Body of pancreas (tissue), 4 donors: ENCODE measurements at regions not wholly inside any gene's neighbourhood (a gene's known extent, or its start where the extent isn't known, plus 50 kb on each side); places are given as distances from the start of the nearest gene placed in this dataset.

ENCODE experiments used
- ATAC-seq: fragments of 150-250 bp; one replicate; pipeline ENCODE4 v1.9.1; 2016
- DNase-seq, 4 donors: peaks; one replicate each; pipeline ENCODE4 v3.0.0-alpha.2; 2019
- H3K27ac ChIP-seq, 4 donors: fragments of 200-600 bp; sonication (generic); 1 replicate in 3 of 4; 2 replicates in 1 of 4; pipeline versions ENCODE4 v1.5.1 to v1.6.1; 2016 to 2019; ENCODE audit warnings: mild to moderate bottlenecking in 1 of 4, mixed read lengths in 1 of 4, moderate library complexity in 1 of 4
- H3K27me3 ChIP-seq, 2 donors: fragments of 200-600 bp; sonication (generic); one replicate each; pipeline ENCODE4 v1.6.0; 2016; ENCODE audit warnings: mild to moderate bottlenecking in 1 of 2
- H3K36me3 ChIP-seq, 2 donors: fragments of 200-600 bp; sonication (generic); replicated peaks in 1 of 2; 2 replicates each; pipeline ENCODE4 v1.5.1; 2016; ENCODE audit warnings: low read depth in 2 of 2; ENCODE audit not compliant: insufficient read depth in 1 of 2
- H3K4me1 ChIP-seq: fragments of 200-600 bp; sonication (generic); one replicate; pipeline ENCODE4 v1.6.0; 2016
- H3K4me3 ChIP-seq, 2 donors: fragments of 200-600 bp; sonication (generic); 1 replicate in 1 of 2; 2 replicates in 1 of 2; pipeline ENCODE4 v1.5.1; 2016 to 2019
- H3K9me3 ChIP-seq, 3 donors: fragments of 200-600 bp; sonication (generic); 1 replicate in 2 of 3; 2 replicates in 1 of 3; pipeline ENCODE4 v1.5.1; 2016
- POLR2A ChIP-seq, 3 donors: fragments of 450-650 bp; IDR thresholded peaks; one replicate each; pipeline ENCODE4 v1.6.1; 2016; ENCODE audit warnings: antibody characterized with exemption in 3 of 3, mild to moderate bottlenecking in 2 of 3
- WGBS, 2 donors: methylation state at CpG; one replicate each; pipeline ENCODE4 v1.1.5; 2017; 5-methylcytosine and 5-hydroxymethylcytosine counted together
- intact Hi-C: fragments of 100-400 bp; cut with DNase I; formaldehyde crosslinking; loops from one replicate; pipeline ENCODE4 v1.15.1; 2023
- TF ChIP-seq, protein P1 (sequence below), 7 experiments: fragments of 450-650 bp in 4 of 7; fragments of 200-600 bp in 3 of 7; sonication (generic) in 3 of 7; IDR thresholded peaks; one replicate each; pipeline ENCODE4 v1.5.1; 2016 to 2019; ENCODE audit warnings: antibody characterized with exemption in 7 of 7

DNA sequence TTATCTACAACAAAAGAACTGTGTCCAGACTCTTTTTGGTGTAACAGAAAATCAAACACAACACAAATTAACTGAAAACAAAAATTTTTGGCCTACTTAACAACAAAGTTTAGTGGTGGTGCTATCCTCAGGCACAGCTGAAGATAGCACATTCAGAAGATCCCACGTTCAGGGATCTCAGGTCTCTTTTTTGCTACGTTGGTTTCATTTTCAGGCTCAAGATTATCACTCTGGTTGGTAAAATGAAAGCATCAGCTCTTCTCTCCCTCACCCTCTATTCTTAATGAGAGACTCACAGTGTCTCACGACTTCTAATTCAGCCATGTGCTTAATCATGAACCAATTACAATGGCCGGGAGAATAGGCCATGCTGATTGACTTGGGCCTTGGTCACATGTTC lies 146.9 kb upstream of the PTPRG start:
- 72 to 78% methylated on average over 4 of the region's 4 CpGs for WGBS, 2 donors
- ATAC-seq: no peak
- intact Hi-C loops: no loop called here

DNA sequence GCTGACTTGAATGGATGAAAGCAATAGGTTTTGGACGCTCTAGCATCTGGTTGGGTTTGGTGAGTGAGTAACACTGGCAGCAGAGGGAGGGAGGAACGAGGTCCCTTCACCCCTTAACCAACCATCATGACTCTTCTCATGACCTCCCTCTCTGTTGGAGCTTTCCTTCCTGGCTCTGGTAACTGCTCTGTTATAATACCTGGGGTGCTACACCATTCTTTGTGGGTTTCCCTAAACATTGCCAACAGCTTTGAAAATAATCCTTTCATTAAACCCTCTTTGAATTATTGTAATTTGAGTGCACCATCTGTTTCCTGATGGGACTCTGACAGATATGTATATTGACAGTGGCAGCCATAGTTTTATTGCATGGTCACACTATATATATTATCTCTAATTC lies 146.2 kb upstream of the PTPRG start:
- Histone ChIP-seq H3K27ac (no peak overlapping the region), H3K36me3 (no peaks in the 10 kb centered on the region), H3K9me3 (no peaks in the 10 kb centered on the region), H3K4me3 (no peak overlapping the region), H3K4me1 (no peaks in the 10 kb centered on the region), H3K27me3 (no peaks in the 10 kb centered on the region)
- WGBS, 2 donors: 55% methylated on average over 2 of the region's 2 CpGs
- TF ChIP-seq, protein P1, sequence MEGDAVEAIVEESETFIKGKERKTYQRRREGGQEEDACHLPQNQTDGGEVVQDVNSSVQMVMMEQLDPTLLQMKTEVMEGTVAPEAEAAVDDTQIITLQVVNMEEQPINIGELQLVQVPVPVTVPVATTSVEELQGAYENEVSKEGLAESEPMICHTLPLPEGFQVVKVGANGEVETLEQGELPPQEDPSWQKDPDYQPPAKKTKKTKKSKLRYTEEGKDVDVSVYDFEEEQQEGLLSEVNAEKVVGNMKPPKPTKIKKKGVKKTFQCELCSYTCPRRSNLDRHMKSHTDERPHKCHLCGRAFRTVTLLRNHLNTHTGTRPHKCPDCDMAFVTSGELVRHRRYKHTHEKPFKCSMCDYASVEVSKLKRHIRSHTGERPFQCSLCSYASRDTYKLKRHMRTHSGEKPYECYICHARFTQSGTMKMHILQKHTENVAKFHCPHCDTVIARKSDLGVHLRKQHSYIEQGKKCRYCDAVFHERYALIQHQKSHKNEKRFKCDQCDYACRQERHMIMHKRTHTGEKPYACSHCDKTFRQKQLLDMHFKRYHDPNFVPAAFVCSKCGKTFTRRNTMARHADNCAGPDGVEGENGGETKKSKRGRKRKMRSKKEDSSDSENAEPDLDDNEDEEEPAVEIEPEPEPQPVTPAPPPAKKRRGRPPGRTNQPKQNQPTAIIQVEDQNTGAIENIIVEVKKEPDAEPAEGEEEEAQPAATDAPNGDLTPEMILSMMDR (IDR thresholded peaks at IDR 0.05): no peak
- no peak for TF ChIP-seq POLR2A (IDR thresholded peaks at IDR 0.05)
- intact Hi-C loops: no loop called here
- DNase-seq (no peak), ATAC-seq (no peak)

More for the DNA sequence above, 146.9 kb upstream of the PTPRG start:
- TF ChIP-seq POLR2A (IDR thresholded peaks at IDR 0.05): no peak
- TF ChIP-seq, protein P1 (IDR thresholded peaks at IDR 0.05): no peak
- Histone ChIP-seq H3K4me1 (no peaks in the 10 kb centered on the region), H3K36me3 (no peaks in the 10 kb centered on the region), H3K27ac (no peak overlapping the region), H3K27me3 (no peaks in the 10 kb centered on the region), H3K9me3 (no peaks in the 10 kb centered on the region), H3K4me3 (no peak overlapping the region)
- no peak for DNase-seq

DNA sequence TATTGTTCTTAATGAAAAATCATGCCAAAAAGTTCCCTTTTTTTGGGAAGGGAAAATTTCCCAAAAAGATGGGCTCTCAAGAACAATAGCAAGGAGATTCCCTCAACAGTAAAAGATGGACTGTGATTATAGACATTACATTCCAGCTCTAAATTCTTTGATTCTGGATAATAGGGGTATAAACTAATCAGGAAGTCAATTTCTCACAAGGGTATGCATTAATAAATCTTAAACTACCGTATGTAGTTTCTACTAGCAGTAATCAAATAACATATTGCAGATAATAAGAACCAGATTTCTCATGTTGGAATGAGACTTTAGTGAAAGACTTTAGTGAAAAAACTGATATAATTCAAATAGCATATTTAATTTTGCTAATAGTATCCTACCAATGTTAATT lies 144.8 kb upstream of the PTPRG start:
- intact Hi-C loops: no loop called here
- TF ChIP-seq, protein P1 (IDR thresholded peaks at IDR 0.05): no peak
- TF ChIP-seq POLR2A (IDR thresholded peaks at IDR 0.05): no peak
- no peaks in the 10 kb centered on the region for H3K9me3 ChIP-seq
- 85 to 86% methylated on average over 1 of the region's 1 CpG for WGBS, 2 donors
- H3K4me1 ChIP-seq: no peaks in the 10 kb centered on the region
- no peak overlapping the region for H3K4me3 ChIP-seq
- H3K27me3 ChIP-seq: no peaks in the 10 kb centered on the region
- ATAC-seq: no peak
- H3K27ac ChIP-seq: no peak overlapping the region
- no peaks in the 10 kb centered on the region for H3K36me3 ChIP-seq
- DNase-seq: no peak

DNA sequence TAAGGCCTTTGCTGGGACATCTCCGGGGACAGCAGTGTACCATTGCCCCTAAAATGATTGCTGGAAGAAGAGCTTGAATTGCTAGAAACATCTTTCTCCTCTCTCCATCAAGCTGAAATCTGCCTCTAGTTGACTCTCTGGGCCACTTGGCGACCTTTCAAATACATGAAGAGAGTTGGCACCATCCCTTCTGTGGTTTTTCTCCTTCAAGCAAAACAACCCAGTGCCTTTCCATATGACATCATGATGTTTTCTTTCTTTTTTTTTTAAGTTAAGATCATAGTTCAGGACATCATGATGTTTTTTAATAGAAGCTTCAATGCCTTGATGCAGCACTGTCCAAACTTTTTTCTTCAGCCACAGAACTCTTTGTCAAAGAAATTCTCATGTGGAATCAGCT lies 144.0 kb upstream of the PTPRG start:
- Histone ChIP-seq H3K4me1 (no peaks in the 10 kb centered on the region), H3K36me3 (no peaks in the 10 kb centered on the region), H3K27me3 (no peaks in the 10 kb centered on the region), H3K9me3 (no peaks in the 10 kb centered on the region), H3K4me3 (no peak overlapping the region), H3K27ac (no peak overlapping the region)
- 83 to 87% methylated on average over 2 of the region's 2 CpGs for WGBS, 2 donors
- ATAC-seq (no peak), DNase-seq (no peak)
- TF ChIP-seq, protein P1 (IDR thresholded peaks at IDR 0.05): no peak
- TF ChIP-seq POLR2A (IDR thresholded peaks at IDR 0.05): no peak
- intact Hi-C loops: no loop called here

DNA sequence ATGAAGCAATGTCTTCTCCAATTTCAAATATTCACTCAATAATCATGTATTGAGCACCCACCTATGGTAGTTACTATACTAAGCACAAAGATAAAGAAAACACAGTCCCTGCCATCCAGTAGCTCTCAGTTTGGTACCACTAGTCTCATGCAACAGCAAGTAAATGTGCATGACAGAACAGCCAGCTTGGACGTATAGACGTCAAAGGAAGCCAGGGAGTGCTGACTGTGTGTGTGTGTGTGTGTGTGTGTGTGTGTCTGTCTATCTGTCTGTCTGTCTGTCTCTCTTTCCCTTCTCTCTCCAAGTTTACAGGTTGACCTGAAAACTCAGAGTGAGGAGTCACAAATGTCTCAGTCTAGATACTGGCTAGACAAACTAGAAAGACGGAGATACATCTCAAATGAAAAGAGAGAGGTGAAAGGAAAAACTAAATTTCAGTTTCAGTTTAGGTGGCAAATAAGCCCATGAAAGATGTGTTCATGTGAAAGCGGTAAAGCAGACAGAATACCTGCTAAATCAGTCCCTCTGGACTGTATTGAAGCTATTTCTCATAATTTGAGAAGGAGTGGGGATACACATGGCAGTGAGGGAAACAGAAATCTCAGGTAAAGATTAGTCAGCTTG lies 141.1 kb upstream of the PTPRG start:
- no peak for TF ChIP-seq POLR2A (IDR thresholded peaks at IDR 0.05)
- TF ChIP-seq, protein P1 (IDR thresholded peaks at IDR 0.05): no peak
- H3K4me1 ChIP-seq: no peaks in the 10 kb centered on the region

More for the DNA sequence above, 141.1 kb upstream of the PTPRG start:
- no peak for DNase-seq
- Histone ChIP-seq H3K36me3 (no peaks in the 10 kb centered on the region), H3K9me3 (no peaks in the 10 kb centered on the region), H3K27ac (no peak overlapping the region), H3K4me3 (no peak overlapping the region), H3K27me3 (no peaks in the 10 kb centered on the region)
- intact Hi-C loops: no loop called here
- WGBS, 2 donors: 74 to 80% methylated on average over 4 of the region's 4 CpGs
- no peak for ATAC-seq
